ENCODE measurements at regions not wholly inside any gene's neighbourhood (a gene's known extent, or its start where the extent isn't known, plus 50 kb on each side); places are given as distances from the start of the nearest gene placed in this dataset.

- Histone ChIP-seq H3K79me2 (ENCODE audit: insufficient read depth, low read length) (no peaks in the 10 kb centered on the region), H3K27ac (ENCODE audit: low read depth, low read length, poor library complexity, severe bottlenecking) (no peak overlapping the region), H3F3A (ENCODE audit: insufficient read depth, low read length) (no peaks in the 10 kb centered on the region), H3K4me3 (ENCODE audit: low read depth, low read length, poor library complexity, severe bottlenecking) (no peak overlapping the region), H3K9ac (ENCODE audit: low read length) (no peak overlapping the region), H3K36me3 (ENCODE audit: insufficient read depth, low read length) (no peaks in the 10 kb centered on the region), H3K9me2 (ENCODE audit: low read depth, low read length) (no peaks in the 10 kb centered on the region), H3K4me2 (ENCODE audit: low read length) (no peak overlapping the region), H4K20me1 (ENCODE audit: insufficient read depth, low read length) (no peaks in the 10 kb centered on the region), H3K4me1 (ENCODE audit: insufficient read depth, low read length, severe bottlenecking) (no peaks in the 10 kb centered on the region), H3K27me3 (ENCODE audit: insufficient read depth, low read length) (no peaks in the 10 kb centered on the region), H2AFZ (ENCODE audit: low read length) (no peak overlapping the region), H3K9me3 (ENCODE audit: low read length) (no peaks in the 10 kb centered on the region)
- TF ChIP-seq EZH2 (IDR thresholded peaks at IDR 0.05; ENCODE audit: borderline replicate concordance, low read length), result no peak
- TF ChIP-seq CTCF (IDR thresholded peaks at IDR 0.05; ENCODE audit: low read length), result no peak
These were observed 1028.8 kb downstream of the ADGRL2 start for GRCh38 chr1:82829527-82829926.

GRCh38 chr1:82823876-82824275, 1023.1 kb downstream of the ADGRL2 start:
- Histone ChIP-seq H3K9ac (ENCODE audit: low read length) (no peak overlapping the region), H3F3A (ENCODE audit: insufficient read depth, low read length) (no peaks in the 10 kb centered on the region), H3K79me2 (ENCODE audit: insufficient read depth, low read length) (no peaks in the 10 kb centered on the region), H3K4me1 (ENCODE audit: insufficient read depth, low read length, severe bottlenecking) (no peaks in the 10 kb centered on the region), H3K27me3 (ENCODE audit: insufficient read depth, low read length) (no peaks in the 10 kb centered on the region), H3K9me2 (ENCODE audit: low read depth, low read length) (no peaks in the 10 kb centered on the region), H3K36me3 (ENCODE audit: insufficient read depth, low read length) (no peaks in the 10 kb centered on the region), H4K20me1 (ENCODE audit: insufficient read depth, low read length) (no peaks in the 10 kb centered on the region), H3K9me3 (ENCODE audit: low read length) (no peaks in the 10 kb centered on the region), H3K27ac (ENCODE audit: low read depth, low read length, poor library complexity, severe bottlenecking) (no peak overlapping the region), H3K4me3 (ENCODE audit: low read depth, low read length, poor library complexity, severe bottlenecking) (no peak overlapping the region), H2AFZ (ENCODE audit: low read length) (no peak overlapping the region), H3K4me2 (ENCODE audit: low read length) (no peak overlapping the region)
- TF ChIP-seq CTCF (IDR thresholded peaks at IDR 0.05; ENCODE audit: low read length) (no peak), EZH2 (IDR thresholded peaks at IDR 0.05; ENCODE audit: borderline replicate concordance, low read length) (no peak)

DNA sequence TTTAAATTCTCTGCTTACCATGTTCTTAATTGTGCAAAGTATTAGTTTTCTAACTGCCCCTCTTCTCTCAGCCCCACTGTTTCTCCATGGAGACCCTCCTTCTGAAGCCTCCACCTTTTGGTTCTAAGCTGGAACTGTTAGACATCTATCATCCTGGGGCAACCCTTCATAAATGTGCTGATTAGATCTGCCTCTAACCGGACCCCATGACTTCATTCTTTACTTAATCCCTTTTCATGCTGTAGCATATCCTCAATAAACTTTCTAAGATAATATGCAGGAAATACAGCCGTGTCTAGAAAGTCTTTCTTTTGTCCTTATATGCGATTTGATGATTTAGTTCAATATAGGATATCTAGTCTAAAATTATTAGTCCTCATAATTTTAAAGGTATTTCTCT, 1020.1 kb downstream of the ADGRL2 start:
- no peak for TF ChIP-seq EZH2 (IDR thresholded peaks at IDR 0.05; ENCODE audit: borderline replicate concordance, low read length)
- no peak for TF ChIP-seq CTCF (IDR thresholded peaks at IDR 0.05; ENCODE audit: low read length)
- H3K27ac ChIP-seq (ENCODE audit: low read depth, low read length, poor library complexity, severe bottlenecking), result no peak overlapping the region
- H3K9me2 ChIP-seq (ENCODE audit: low read depth, low read length), result no peaks in the 10 kb centered on the region
- no peaks in the 10 kb centered on the region for H3K79me2 ChIP-seq (ENCODE audit: insufficient read depth, low read length)
- no peaks in the 10 kb centered on the region for H3K27me3 ChIP-seq (ENCODE audit: insufficient read depth, low read length)
- no peak overlapping the region for H2AFZ ChIP-seq (ENCODE audit: low read length)
- no peaks in the 10 kb centered on the region for H4K20me1 ChIP-seq (ENCODE audit: insufficient read depth, low read length)
- no peak overlapping the region for H3K4me3 ChIP-seq (ENCODE audit: low read depth, low read length, poor library complexity, severe bottlenecking)
- no peaks in the 10 kb centered on the region for H3K4me1 ChIP-seq (ENCODE audit: insufficient read depth, low read length, severe bottlenecking)
- H3K9ac ChIP-seq (ENCODE audit: low read length), result no peak overlapping the region
- H3F3A ChIP-seq (ENCODE audit: insufficient read depth, low read length), result no peaks in the 10 kb centered on the region
- no peaks in the 10 kb centered on the region for H3K36me3 ChIP-seq (ENCODE audit: insufficient read depth, low read length)
- H3K9me3 ChIP-seq (ENCODE audit: low read length), result no peaks in the 10 kb centered on the region
- no peak overlapping the region for H3K4me2 ChIP-seq (ENCODE audit: low read length)
